ENCODE measurements at regions not wholly inside any gene's neighbourhood (a gene's known extent, or its start where the extent isn't known, plus 50 kb on each side); places are given as distances from the start of the nearest gene placed in this dataset.

DNA sequence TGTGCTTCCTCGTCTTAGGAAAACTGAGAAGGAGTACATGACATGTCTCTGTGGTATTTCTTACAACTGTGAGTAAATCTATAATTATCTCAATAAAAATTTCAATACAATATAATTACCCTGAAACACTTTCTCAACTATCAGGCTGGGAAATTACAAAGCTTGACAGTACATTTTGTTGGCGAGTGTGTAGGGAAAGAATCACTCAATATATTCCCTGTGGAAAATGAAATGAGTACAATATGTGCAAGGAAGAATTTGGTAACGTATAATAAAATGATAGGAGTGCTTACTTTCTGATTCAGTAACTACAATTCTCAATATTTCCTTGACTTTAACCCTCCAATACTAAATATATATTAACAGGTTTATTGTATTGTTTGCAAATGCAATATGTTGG is 818.2 kb upstream of the CADM2 start:
- H2AFZ ChIP-seq (ENCODE audit: low read length), result no peak overlapping the region
- TF ChIP-seq CTCF (IDR thresholded peaks at IDR 0.05; ENCODE audit: low read length), result no peak
- no peak for TF ChIP-seq EZH2phosphoT487 (IDR thresholded peaks at IDR 0.05; ENCODE audit: low read length)
- TF ChIP-seq EZH2 (optimal IDR thresholded peaks at IDR 0.05; ENCODE audit: low read depth, low read length), result no peak
- no peak overlapping the region for H3K27ac ChIP-seq (ENCODE audit: low read length)
- DNase-seq, result no peak
- no peaks in the 10 kb centered on the region for H4K20me1 ChIP-seq (ENCODE audit: insufficient read depth, low read length)
- H3K79me2 ChIP-seq (ENCODE audit: low read length), result no peaks in the 10 kb centered on the region
- H3K4me2 ChIP-seq (ENCODE audit: low read depth, low read length), result no peak overlapping the region
- no peaks in the 10 kb centered on the region for H3K36me3 ChIP-seq (replicated peaks; ENCODE audit: insufficient read depth, low read length)
- H3K9me2 ChIP-seq (replicated peaks; ENCODE audit: insufficient read depth, low read length), result no peaks in the 10 kb centered on the region
- H3K9ac ChIP-seq (ENCODE audit: low read length), result no peak overlapping the region
- H3K4me1 ChIP-seq (ENCODE audit: low read length), result no peaks in the 10 kb centered on the region
- H3K9me3 ChIP-seq (replicated peaks; ENCODE audit: insufficient read depth, low read length), result no peaks in the 10 kb centered on the region
- H3K27me3 ChIP-seq (replicated peaks; ENCODE audit: insufficient read depth, low read length), result no peaks in the 10 kb centered on the region
- no peaks in the 10 kb centered on the region for H3F3A ChIP-seq (ENCODE audit: insufficient read depth, low read length)
- H3K4me3 ChIP-seq (ENCODE audit: low read length), result no peak overlapping the region

GRCh38 chr3:84141571-84141970 is 817.2 kb upstream of the CADM2 start:
- no peak for DNase-seq
- Histone ChIP-seq H3K79me2 (ENCODE audit: low read length) (no peaks in the 10 kb centered on the region), H3K4me3 (ENCODE audit: low read length) (no peak overlapping the region), H3K27ac (ENCODE audit: low read length) (no peak overlapping the region), H3K4me2 (ENCODE audit: low read depth, low read length) (no peak overlapping the region), H2AFZ (ENCODE audit: low read length) (no peak overlapping the region), H3K9me2 (replicated peaks; ENCODE audit: insufficient read depth, low read length) (no peaks in the 10 kb centered on the region), H4K20me1 (ENCODE audit: insufficient read depth, low read length) (no peaks in the 10 kb centered on the region), H3K9ac (ENCODE audit: low read length) (no peak overlapping the region), H3K36me3 (replicated peaks; ENCODE audit: insufficient read depth, low read length) (no peaks in the 10 kb centered on the region), H3K4me1 (ENCODE audit: low read length) (no peaks in the 10 kb centered on the region), H3F3A (ENCODE audit: insufficient read depth, low read length) (no peaks in the 10 kb centered on the region), H3K27me3 (replicated peaks; ENCODE audit: insufficient read depth, low read length) (no peaks in the 10 kb centered on the region), H3K9me3 (replicated peaks; ENCODE audit: insufficient read depth, low read length) (no peaks in the 10 kb centered on the region)
- TF ChIP-seq CTCF (IDR thresholded peaks at IDR 0.05; ENCODE audit: low read length) (no peak), EZH2 (optimal IDR thresholded peaks at IDR 0.05; ENCODE audit: low read depth, low read length) (no peak), EZH2phosphoT487 (IDR thresholded peaks at IDR 0.05; ENCODE audit: low read length) (no peak)

GRCh38 chr3:84165328-84165727 is 793.5 kb upstream of the CADM2 start:
- no peak overlapping the region for H3K4me3 ChIP-seq (ENCODE audit: low read length)
- H3K9me3 ChIP-seq (replicated peaks; ENCODE audit: insufficient read depth, low read length), result no peaks in the 10 kb centered on the region
- no peaks in the 10 kb centered on the region for H3K36me3 ChIP-seq (replicated peaks; ENCODE audit: insufficient read depth, low read length)
- H3K27me3 ChIP-seq (replicated peaks; ENCODE audit: insufficient read depth, low read length), result no peaks in the 10 kb centered on the region
- no peaks in the 10 kb centered on the region for H3F3A ChIP-seq (ENCODE audit: insufficient read depth, low read length)
- H3K9ac ChIP-seq (ENCODE audit: low read length), result no peak overlapping the region
- H2AFZ ChIP-seq (ENCODE audit: low read length), result no peak overlapping the region
- no peaks in the 10 kb centered on the region for H4K20me1 ChIP-seq (ENCODE audit: insufficient read depth, low read length)
- no peaks in the 10 kb centered on the region for H3K4me1 ChIP-seq (ENCODE audit: low read length)
- no peak for DNase-seq
- TF ChIP-seq EZH2phosphoT487 (IDR thresholded peaks at IDR 0.05; ENCODE audit: low read length), result no peak
- no peak for TF ChIP-seq CTCF (IDR thresholded peaks at IDR 0.05; ENCODE audit: low read length)
- no peaks in the 10 kb centered on the region for H3K9me2 ChIP-seq (replicated peaks; ENCODE audit: insufficient read depth, low read length)
- no peak overlapping the region for H3K4me2 ChIP-seq (ENCODE audit: low read depth, low read length)
- H3K79me2 ChIP-seq (ENCODE audit: low read length), result no peaks in the 10 kb centered on the region
- no peak overlapping the region for H3K27ac ChIP-seq (ENCODE audit: low read length)
